CD4-positive, alpha-beta T cell treated with Interleukin-17A for 1 hour (primary cell): ENCODE measurements at regions not wholly inside any gene's neighbourhood (a gene's known extent, or its start where the extent isn't known, plus 50 kb on each side); places are given as distances from the start of the nearest gene placed in this dataset.
"Not testable (repeated sequence)": the region's sequence is repeated elsewhere in the genome, so short reads cannot be mapped to it uniquely, and the experiment has no call there.

Experiments
- DNase-seq: peaks from one replicate; pipeline ENCODE4 v3.0.0-alpha.2; 2020

DNA sequence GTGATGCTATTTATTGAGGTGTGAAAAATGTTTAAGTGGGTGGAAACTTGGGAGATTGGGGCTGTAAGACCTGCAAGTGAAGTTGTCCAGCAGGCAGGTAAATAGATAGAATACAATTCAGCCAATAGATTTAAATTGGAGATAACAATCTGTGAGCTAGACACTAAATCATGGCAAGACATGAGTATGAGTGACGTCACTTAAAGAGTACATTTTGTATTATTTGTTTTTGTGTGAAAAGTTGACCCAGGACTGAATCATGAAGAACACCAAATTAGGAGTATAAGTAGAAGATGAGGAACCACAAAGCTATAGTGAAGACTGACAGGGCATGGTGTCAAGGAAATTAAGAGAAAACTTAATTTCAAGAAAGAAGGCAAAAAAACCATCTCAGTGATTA lies 249.1 kb upstream of the SEMA3C start:
- no peak for DNase-seq

GRCh38 chr7:81165070-81165469 lies 246.2 kb upstream of the SEMA3C start:
- DNase-seq = no peak

DNA sequence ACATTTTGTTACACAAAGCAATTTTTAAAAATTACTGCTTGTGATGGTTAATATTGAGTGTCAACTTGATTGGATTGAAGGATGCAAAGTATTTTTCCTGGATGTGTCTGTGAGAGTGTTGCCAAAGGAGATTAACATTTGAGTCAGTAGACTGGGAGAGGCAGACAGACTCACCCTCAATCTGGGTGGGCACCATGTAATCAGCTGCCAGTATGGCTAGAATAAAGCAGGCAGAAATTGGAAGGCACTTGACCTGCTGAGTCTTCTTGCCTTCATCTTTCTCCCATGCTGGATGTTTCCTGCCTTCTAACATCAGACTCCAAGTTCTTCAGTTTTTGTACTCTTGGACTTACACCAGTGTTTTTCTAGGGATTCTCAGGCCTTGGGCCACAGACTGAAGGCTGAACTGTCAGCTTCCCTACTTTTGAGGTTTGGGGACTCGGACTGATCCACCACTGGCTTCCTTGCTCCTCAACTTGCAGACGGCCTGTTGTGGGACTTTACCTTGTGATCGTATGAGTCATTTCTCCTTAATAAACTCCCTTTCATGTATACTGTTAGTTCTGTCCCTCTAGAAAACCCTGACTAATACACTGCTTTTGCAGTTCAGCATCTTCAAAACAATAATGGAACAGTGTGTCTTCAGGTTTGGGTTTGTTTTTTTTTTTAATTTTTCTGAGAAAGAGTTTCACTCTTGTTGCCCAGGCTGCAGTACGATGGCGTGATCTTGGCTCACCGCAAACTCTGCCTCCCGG lies 244.1 kb upstream of the SEMA3C start:
- no peak for DNase-seq

GRCh38 chr7:81162234-81162633 lies 243.4 kb upstream of the SEMA3C start:
- DNase-seq = no peak

- DNase-seq = no peak
Measured at GRCh38 chr7:81161451-81162075, 242.7 kb upstream of the SEMA3C start.

DNA sequence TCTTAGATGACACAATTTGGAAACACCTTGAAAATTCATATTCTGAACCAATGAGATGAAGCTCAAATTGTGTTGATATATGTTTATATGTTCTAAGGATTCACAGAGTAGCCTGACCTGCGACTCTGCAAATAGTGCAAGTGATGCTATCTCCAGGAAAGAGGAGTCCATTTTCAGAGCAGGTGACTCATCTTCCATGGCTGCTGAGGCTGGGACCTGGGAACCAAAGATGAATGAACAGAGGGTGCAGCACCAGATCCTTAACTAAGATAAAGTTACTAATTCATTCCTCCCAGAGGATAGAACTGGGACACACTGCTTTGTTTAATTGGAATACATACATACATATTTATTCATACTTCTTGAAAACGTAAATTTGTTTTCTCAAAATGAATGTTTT lies 240.6 kb upstream of the SEMA3C start:
- no peak for DNase-seq

DNA sequence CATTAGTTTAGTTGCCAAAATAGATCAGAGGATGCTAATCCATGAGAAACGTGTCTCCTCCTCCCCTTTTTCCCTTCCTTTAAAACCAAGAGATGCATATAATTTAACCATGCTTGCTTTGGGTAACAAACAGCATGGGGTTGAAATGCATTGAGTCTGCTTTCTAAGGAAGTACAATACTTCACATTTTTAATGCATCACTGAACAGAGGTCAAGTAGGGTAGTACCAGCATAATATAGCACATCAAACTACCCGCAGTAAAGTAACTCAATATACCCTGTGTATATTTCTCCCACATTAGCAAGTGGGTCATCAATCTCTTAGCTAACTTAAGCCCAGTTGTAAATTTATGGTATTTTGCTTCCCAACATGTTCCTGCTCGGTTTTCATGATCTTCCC lies 239.3 kb upstream of the SEMA3C start:
- DNase-seq = no peak

DNA sequence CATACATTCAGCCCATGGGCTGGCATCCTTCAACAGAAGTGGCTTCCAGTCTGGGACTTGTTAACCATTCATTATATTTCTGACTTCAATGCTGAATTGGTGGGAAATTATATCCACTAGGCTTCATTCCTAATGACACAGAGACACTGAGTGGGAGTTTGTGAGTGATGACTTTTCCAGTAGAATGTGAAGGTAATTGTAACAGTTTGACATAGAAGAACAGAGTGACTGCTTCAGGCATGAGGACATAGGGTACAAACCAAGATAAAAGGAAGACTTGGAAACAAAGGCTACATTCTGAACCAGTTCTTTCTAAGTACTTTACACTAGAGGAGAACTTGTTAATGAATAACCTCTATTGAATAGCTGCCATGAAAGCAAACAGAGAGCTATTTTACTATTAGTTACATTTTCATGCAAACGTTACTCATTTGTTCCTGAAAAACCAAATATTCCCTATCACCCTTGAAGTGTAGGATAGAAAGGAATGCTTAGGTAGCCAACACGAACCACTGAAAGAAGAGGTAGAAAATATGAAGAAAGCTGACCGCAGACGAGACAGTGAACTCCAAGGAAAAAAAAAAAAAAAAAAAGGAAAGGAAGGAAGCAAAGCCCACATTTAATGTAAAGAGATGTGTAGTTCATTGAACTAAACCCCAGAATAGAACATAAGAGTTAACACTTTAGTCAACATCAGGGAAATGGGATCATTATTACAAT lies 237.0 kb upstream of the SEMA3C start:
- no peak for DNase-seq

DNA sequence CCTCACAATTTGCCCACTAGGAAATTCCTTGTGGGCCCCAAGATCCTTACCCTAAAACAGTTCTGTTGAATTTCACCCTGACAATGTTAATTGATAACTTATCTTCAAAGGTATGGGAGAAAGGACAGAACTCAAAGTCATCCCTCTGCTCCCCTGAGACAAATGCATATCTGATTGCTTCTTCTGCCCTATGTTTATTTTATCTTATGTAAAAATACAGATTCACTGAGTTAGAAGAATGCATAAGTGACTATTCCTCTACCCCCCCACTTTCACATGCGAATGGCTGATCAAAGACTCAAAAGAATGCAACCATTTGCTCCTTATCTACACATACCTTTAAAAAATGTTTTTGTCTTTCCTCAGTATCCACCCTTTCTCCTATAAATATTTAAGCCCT lies 235.7 kb upstream of the SEMA3C start:
- no peak for DNase-seq

DNA sequence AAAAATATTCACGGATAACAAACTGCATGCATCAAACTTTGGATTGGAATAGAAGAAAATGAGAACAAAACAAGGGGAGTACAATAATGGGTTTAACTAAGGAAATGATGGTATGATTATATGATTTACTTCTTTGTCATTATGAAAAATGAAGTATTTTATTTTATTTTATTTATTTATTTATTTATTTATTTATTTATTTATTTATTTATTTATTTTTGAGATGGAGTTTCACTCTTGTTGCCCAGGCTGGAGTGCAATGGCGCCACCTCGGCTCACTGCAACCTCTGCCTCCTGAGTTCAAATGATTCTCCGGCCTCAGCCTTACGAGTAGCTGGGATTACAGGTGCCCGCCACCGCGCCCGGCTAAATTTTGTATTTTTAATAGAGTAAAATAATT lies 234.1 kb upstream of the SEMA3C start:
- not testable (repeated sequence) for DNase-seq

DNA sequence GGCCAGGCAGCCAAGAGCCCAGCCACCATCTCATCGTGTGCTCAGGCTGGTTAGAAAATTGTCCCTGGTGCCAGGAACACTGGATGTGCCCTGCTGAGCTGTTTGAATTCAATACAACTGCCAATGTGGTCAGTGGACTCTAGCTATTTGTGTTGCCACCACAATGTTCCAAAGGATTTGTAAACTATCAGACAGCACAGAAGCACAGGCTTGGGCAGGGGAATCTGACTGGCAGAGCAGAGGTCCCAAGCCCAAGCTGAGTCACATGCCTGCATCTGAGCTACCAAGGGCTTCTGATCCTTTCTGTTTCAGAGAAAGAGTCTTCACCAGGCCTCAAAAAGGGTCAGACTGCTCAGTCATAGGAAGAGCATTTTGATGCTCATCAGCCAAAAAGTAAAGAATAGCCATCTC lies 232.1 kb upstream of the SEMA3C start:
- DNase-seq = no peak

DNA sequence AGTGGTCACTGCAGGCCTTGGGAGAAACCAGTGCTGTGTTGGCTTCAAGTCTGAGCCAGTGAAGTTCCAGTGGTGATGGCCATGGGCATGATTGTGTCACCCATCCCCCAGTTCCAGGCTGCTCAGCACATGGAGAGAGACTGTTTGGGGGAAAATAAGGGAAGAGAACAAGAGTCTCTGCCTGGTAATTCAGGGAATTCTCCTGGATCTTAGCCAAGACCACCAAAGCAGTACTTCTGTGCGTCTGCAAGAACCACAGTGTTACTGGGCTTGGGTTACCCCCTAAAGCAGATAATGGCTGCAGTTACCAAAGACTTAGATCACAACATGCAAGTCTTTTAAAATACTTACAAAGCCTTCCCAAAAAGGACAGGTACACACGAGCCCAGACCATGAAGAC lies 225.0 kb upstream of the SEMA3C start:
- DNase-seq = no peak

- DNase-seq = not testable (repeated sequence)
Measured at GRCh38 chr7:81141257-81142205, 222.7 kb upstream of the SEMA3C start.

GRCh38 chr7:81140775-81141174 lies 221.9 kb upstream of the SEMA3C start:
- no peak for DNase-seq

DNA sequence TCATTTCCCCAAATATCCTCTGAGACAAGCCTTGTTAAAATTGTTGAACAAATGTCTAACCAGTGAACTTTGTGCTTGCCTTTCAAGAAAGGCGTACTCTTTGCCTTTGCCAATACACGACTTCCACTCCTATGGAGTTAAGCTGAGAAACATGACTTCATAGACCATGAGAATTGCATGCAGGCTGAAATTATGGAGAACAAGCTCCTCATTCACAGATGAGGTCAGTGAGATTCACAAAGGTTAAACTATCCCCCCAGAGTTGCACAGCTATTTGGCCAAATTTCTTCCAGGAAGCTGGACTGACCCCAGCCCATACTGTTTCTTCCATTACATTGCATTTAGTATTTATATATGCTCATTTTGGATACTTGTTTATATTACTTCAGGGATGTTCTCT lies 221.4 kb upstream of the SEMA3C start:
- no peak for DNase-seq

- no peak for DNase-seq
Measured at GRCh38 chr7:81138870-81139269, 220.0 kb upstream of the SEMA3C start.

DNA sequence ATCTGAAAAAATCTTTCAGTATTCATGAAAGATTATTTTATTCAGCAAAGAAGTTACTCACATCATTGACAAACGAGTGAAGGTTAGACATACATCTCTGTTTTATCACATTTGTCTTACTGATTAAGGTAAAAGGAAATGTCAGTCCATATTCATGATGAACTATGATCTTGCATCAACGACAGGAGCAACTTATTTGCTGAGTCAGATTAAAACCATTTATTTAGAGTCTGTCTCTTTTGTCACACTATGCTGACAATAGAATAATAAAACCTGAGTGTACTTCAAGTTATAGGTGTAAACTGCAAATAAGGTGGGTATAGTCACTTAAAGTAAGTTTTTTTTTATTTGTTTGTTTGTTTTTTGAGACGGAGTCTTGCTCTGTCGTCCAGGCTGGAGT lies 216.5 kb upstream of the SEMA3C start:
- DNase-seq = no peak

GRCh38 chr7:81128011-81128410 lies 209.2 kb upstream of the SEMA3C start:
- no peak for DNase-seq

DNA sequence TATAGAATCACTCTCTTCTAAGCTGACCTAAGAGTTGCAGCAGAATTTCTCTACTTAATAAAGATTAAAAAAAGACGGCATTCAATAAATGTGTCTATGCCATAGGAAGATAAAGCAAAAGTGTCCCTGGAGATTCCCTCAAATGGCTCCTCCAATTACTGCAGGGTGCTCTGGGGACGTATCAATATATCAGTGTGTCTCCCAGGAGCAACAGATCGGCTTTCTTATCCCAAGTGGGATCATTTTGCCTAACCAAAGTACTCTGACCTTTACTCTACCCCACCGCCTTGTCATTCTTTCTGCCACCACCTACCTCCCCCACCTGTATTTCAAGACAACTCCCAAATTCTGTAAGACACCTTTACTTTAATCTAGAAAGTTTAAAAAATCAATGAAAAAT lies 202.0 kb upstream of the SEMA3C start:
- no peak for DNase-seq

GRCh38 chr7:81120111-81120510 lies 201.3 kb upstream of the SEMA3C start:
- no peak for DNase-seq

DNA sequence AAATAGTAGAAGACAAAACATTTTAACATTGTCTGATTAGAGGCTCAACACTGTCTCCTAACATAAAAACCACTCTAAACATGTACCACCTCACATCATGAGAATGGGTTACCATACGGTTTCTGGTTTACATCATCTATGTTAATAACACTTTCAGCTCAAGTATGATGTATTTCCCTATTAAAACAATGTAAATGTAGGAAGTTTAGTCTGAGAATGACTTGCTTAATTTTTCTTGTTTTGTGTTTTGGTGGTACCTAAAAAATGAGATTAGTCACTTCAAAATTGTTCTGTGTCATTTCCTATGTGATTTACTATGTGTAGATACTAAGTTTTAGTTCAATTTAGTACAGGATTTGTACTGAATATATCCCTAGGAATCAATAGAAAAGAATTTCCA lies 195.8 kb upstream of the SEMA3C start:
- DNase-seq = no peak

DNA sequence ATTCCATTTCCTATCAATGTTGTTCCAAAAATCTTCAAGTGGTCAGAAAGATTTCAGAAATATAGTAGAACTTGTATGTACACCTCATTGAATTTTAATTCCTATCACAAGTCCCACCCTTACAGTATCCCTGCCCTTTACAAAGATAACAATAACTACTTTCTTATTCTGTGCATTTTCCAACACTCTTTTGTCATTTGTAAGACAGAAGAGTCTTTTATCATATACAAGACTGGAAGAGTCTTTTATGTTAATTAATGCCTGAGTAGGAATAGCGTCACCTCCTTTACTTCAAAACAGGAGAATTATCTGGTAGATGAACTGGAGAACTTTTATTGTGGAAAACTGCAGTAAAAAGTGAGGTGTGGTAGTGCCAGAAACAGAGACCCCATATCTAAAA lies 193.9 kb upstream of the SEMA3C start:
- DNase-seq = no peak
